Neural cell (in vitro differentiated cells): ENCODE measurements at regions not wholly inside any gene's neighbourhood (a gene's known extent, or its start where the extent isn't known, plus 50 kb on each side); places are given as distances from the start of the nearest gene placed in this dataset.

ENCODE experiments used
- H2AFZ ChIP-seq: fragments of 200-600, 300-800 bp; sonication (generic), shearing (Covaris generic); 2 replicates; pipeline ENCODE4 v1.6.0; 2014; ENCODE audit warnings: low read depth, mild to moderate bottlenecking, antibody characterized with exemption, low read length, moderate library complexity
- H3F3A ChIP-seq: fragments of 200-600 bp; shearing (Covaris generic); 2 replicates; pipeline ENCODE4 v1.6.1; 2016; ENCODE audit warnings: mild to moderate bottlenecking, moderate library complexity, mixed read lengths, antibody characterized with exemption, low read length; ENCODE audit not compliant: insufficient read depth, poor library complexity, severe bottlenecking
- H3K27ac ChIP-seq: fragments of 200-600, 300-800 bp; sonication (generic), shearing (Covaris generic); 2 replicates; pipeline ENCODE4 v1.5.1; 2014; ENCODE audit warnings: mild to moderate bottlenecking, low read length, moderate library complexity
- H3K27me3 ChIP-seq: fragments of 300-800, 200-600 bp; sonication (generic), shearing (Covaris generic); 2 replicates; pipeline ENCODE4 v1.6.0; 2014; ENCODE audit warnings: mild to moderate bottlenecking, low read depth, low read length, moderate library complexity; ENCODE audit not compliant: insufficient read depth
- H3K36me3 ChIP-seq: fragments of 300-800, 200-600 bp; sonication (generic), shearing (Covaris generic); 2 replicates; pipeline ENCODE4 v1.5.1; 2014; ENCODE audit warnings: mild to moderate bottlenecking, antibody characterized with exemption, low read length, moderate library complexity; ENCODE audit not compliant: insufficient read depth
- H3K4me2 ChIP-seq: fragments of 300-800, 200-600 bp; sonication (generic), shearing (Covaris generic); 2 replicates; pipeline ENCODE4 v1.6.0; 2014; ENCODE audit warnings: mild to moderate bottlenecking, low read length
- H3K4me3 ChIP-seq: fragments of 300-800, 200-600 bp; sonication (generic), shearing (Covaris generic); 2 replicates; pipeline ENCODE4 v1.5.1; 2014; ENCODE audit warnings: mild to moderate bottlenecking, low read length, moderate library complexity
- H3K79me2 ChIP-seq: fragments of 200-600 bp; shearing (Covaris generic); replicated peaks from 2 replicates; pipeline ENCODE4 v1.6.0; 2014; ENCODE audit warnings: mild to moderate bottlenecking, low read length, moderate library complexity; ENCODE audit not compliant: insufficient read depth
- H3K9ac ChIP-seq: fragments of 300-800, 200-600 bp; sonication (generic), shearing (Covaris generic); 2 replicates; pipeline ENCODE4 v1.6.1; 2016; ENCODE audit warnings: mild to moderate bottlenecking, low read length, mixed read lengths
- H3K9me2 ChIP-seq: fragments of 200-600 bp; shearing (Covaris generic); 2 replicates; pipeline ENCODE4 v1.6.1; 2016; ENCODE audit warnings: mild to moderate bottlenecking, low read length, mixed read lengths; ENCODE audit not compliant: insufficient read depth
- H3K9me3 ChIP-seq: fragments of 200-600, 300-800 bp; sonication (generic), shearing (Covaris generic); 2 replicates; pipeline ENCODE4 v1.6.1; 2016; ENCODE audit warnings: mild to moderate bottlenecking, mixed run types, low read length, moderate library complexity, mixed read lengths
- H4K20me1 ChIP-seq: fragments of 200-600 bp; shearing (Covaris generic); 2 replicates; pipeline ENCODE4 v1.6.1; 2016; ENCODE audit warnings: mild to moderate bottlenecking, mixed run types; ENCODE audit not compliant: insufficient read depth
- EP300 ChIP-seq: fragments of 450-650 bp; conservative IDR thresholded peaks from 2 replicates; pipeline ENCODE4 v1.6.1; 2014; ENCODE audit warnings: antibody characterized with exemption, mild to moderate bottlenecking, moderate library complexity; ENCODE audit not compliant: poor library complexity, severe bottlenecking
- EZH2 ChIP-seq: fragments of 200-600, 300-800 bp; shearing (Covaris generic), sonication (generic); IDR thresholded peaks from 2 replicates; pipeline ENCODE4 v1.6.1; 2014; ENCODE audit warnings: antibody characterized with exemption, low read length, borderline replicate concordance, mild to moderate bottlenecking; ENCODE audit not compliant: insufficient read depth, poor library complexity, severe bottlenecking
- MXI1 ChIP-seq: fragments of 450-650 bp; conservative IDR thresholded peaks from 2 replicates; pipeline ENCODE4 v1.6.1; 2014; ENCODE audit warnings: antibody characterized with exemption, mild to moderate bottlenecking; ENCODE audit not compliant: poor library complexity, severe bottlenecking
- POLR2AphosphoS5 ChIP-seq: IDR thresholded peaks from 2 replicates; pipeline ENCODE4 v1.6.1; 2012
- RAD21 ChIP-seq: fragments of 450-650 bp; conservative IDR thresholded peaks from 2 replicates; pipeline ENCODE4 v1.6.1; 2014; ENCODE audit warnings: antibody characterized with exemption, mild to moderate bottlenecking, moderate library complexity
- SMC3 ChIP-seq: fragments of 450-650 bp; conservative IDR thresholded peaks from 2 replicates; pipeline ENCODE4 v1.6.1; 2014; ENCODE audit warnings: antibody characterized with exemption, mild to moderate bottlenecking, moderate library complexity; ENCODE audit not compliant: poor library complexity
- TAF1 ChIP-seq: IDR thresholded peaks from 2 replicates; pipeline ENCODE4 v1.6.1; 2012; ENCODE audit warnings: low read depth
- TF ChIP-seq, protein P1 (sequence below): fragments of 450-650 bp; IDR thresholded peaks from 2 replicates; pipeline ENCODE4 v1.5.1; 2014; ENCODE audit warnings: antibody characterized with exemption, mild to moderate bottlenecking, moderate library complexity; ENCODE audit not compliant: poor library complexity, severe bottlenecking
- TF ChIP-seq, protein P2 (sequence below): IDR thresholded peaks from 2 replicates; pipeline ENCODE4 v1.6.1; 2012; ENCODE audit warnings: borderline replicate concordance

DNA sequence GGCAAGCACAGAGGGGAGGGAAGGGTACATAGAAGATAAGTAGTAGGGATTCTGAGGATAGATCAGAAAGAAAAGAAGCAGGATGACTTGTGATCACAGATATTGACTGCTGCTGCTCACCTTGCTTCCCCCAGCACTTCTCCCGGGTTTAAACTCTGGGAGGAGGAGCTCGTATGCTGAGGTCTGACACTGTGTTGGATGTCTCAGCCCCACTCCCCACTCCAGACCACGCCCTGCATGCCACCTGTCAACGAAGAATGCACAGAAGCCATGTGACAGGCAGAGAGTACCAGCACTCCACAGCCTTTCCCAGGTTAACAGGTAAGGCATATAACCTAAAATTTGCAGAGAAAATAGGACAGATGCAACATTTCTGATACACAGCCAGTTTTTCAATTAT lies 388.9 kb downstream of the TNS3 start:
- Histone ChIP-seq H3K27ac (no peak overlapping the region), H3K4me3 (no peak overlapping the region), H3K36me3 (no peaks in the 10 kb centered on the region), H4K20me1 (no peaks in the 10 kb centered on the region), H3F3A (no peaks in the 10 kb centered on the region), H2AFZ (no peak overlapping the region), H3K27me3 (no peaks in the 10 kb centered on the region), H3K9me2 (no peaks in the 10 kb centered on the region), H3K9me3 (no peaks in the 10 kb centered on the region), H3K9ac (no peak overlapping the region), H3K79me2 (no peaks in the 10 kb centered on the region), H3K4me2 (no peak overlapping the region)
- TF ChIP-seq POLR2AphosphoS5 = no peak
- TF ChIP-seq EZH2 = no peak
- TF ChIP-seq, protein P1, sequence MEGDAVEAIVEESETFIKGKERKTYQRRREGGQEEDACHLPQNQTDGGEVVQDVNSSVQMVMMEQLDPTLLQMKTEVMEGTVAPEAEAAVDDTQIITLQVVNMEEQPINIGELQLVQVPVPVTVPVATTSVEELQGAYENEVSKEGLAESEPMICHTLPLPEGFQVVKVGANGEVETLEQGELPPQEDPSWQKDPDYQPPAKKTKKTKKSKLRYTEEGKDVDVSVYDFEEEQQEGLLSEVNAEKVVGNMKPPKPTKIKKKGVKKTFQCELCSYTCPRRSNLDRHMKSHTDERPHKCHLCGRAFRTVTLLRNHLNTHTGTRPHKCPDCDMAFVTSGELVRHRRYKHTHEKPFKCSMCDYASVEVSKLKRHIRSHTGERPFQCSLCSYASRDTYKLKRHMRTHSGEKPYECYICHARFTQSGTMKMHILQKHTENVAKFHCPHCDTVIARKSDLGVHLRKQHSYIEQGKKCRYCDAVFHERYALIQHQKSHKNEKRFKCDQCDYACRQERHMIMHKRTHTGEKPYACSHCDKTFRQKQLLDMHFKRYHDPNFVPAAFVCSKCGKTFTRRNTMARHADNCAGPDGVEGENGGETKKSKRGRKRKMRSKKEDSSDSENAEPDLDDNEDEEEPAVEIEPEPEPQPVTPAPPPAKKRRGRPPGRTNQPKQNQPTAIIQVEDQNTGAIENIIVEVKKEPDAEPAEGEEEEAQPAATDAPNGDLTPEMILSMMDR = no peak
- no peak for TF ChIP-seq TAF1
- no peak for TF ChIP-seq RAD21
- no peak for TF ChIP-seq EP300
- no peak for TF ChIP-seq MXI1
- no peak for TF ChIP-seq SMC3
- TF ChIP-seq, protein P2, sequence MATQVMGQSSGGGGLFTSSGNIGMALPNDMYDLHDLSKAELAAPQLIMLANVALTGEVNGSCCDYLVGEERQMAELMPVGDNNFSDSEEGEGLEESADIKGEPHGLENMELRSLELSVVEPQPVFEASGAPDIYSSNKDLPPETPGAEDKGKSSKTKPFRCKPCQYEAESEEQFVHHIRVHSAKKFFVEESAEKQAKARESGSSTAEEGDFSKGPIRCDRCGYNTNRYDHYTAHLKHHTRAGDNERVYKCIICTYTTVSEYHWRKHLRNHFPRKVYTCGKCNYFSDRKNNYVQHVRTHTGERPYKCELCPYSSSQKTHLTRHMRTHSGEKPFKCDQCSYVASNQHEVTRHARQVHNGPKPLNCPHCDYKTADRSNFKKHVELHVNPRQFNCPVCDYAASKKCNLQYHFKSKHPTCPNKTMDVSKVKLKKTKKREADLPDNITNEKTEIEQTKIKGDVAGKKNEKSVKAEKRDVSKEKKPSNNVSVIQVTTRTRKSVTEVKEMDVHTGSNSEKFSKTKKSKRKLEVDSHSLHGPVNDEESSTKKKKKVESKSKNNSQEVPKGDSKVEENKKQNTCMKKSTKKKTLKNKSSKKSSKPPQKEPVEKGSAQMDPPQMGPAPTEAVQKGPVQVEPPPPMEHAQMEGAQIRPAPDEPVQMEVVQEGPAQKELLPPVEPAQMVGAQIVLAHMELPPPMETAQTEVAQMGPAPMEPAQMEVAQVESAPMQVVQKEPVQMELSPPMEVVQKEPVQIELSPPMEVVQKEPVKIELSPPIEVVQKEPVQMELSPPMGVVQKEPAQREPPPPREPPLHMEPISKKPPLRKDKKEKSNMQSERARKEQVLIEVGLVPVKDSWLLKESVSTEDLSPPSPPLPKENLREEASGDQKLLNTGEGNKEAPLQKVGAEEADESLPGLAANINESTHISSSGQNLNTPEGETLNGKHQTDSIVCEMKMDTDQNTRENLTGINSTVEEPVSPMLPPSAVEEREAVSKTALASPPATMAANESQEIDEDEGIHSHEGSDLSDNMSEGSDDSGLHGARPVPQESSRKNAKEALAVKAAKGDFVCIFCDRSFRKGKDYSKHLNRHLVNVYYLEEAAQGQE = no peak

DNA sequence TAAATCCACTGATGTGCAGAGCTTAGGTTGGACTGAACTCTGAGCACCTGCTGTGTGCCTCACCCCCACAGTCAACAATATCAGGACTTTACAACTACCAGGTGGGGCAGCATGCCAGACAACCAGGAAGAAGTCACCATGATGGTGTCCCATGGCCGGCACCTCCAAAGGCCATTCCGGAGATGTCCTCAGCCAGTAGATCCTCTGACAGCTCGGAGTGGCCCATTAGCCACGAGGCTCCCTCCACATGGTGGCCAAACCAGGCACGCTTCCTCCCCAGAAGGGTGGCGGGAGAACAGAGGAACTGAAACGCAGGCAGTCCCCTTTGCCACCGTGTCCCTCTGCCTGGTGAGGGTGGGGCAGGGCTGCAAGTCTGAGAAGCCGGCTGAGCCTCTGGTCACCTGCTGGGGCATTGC lies 390.0 kb downstream of the TNS3 start:
- H2AFZ ChIP-seq = no peak overlapping the region

More for the DNA sequence above, 390.0 kb downstream of the TNS3 start:
- TF ChIP-seq, protein P2 = no peak
- TF ChIP-seq, protein P1 = no peak
- TF ChIP-seq POLR2AphosphoS5 (no peak), MXI1 (no peak), TAF1 (no peak), EP300 (no peak), EZH2 (no peak), RAD21 (no peak), SMC3 (no peak)
- Histone ChIP-seq H3K4me2 (no peak overlapping the region), H3K36me3 (no peaks in the 10 kb centered on the region), H3K79me2 (no peaks in the 10 kb centered on the region), H3K27ac (no peak overlapping the region), H3F3A (no peaks in the 10 kb centered on the region), H3K4me3 (no peak overlapping the region), H3K27me3 (no peaks in the 10 kb centered on the region), H3K9me3 (no peaks in the 10 kb centered on the region), H3K9ac (no peak overlapping the region), H4K20me1 (no peaks in the 10 kb centered on the region), H3K9me2 (no peaks in the 10 kb centered on the region)
